GM18505 (cell line): ENCODE measurements at regions not wholly inside any gene's neighbourhood (a gene's known extent, or its start where the extent isn't known, plus 50 kb on each side); places are given as distances from the start of the nearest gene placed in this dataset.

Experiments
- ATAC-seq: cut with Tn5 transposase; IDR thresholded peaks from one replicate; pipeline ENCODE4 v1.9.1; 2021; ENCODE audit not compliant: unreplicated experiment
- POLR2A ChIP-seq: IDR thresholded peaks from 4 replicates; pipeline ENCODE4 v1.6.1; 2011; ENCODE audit warnings: borderline replicate concordance; ENCODE audit not compliant: insufficient read depth, insufficient read length; ENCODE audit errors: extremely low read depth

- ATAC-seq: no peak
- TF ChIP-seq POLR2A: no peak
Observed at GRCh38 chr9:91036356-91036755, 234.7 kb downstream of the SYK start.

DNA sequence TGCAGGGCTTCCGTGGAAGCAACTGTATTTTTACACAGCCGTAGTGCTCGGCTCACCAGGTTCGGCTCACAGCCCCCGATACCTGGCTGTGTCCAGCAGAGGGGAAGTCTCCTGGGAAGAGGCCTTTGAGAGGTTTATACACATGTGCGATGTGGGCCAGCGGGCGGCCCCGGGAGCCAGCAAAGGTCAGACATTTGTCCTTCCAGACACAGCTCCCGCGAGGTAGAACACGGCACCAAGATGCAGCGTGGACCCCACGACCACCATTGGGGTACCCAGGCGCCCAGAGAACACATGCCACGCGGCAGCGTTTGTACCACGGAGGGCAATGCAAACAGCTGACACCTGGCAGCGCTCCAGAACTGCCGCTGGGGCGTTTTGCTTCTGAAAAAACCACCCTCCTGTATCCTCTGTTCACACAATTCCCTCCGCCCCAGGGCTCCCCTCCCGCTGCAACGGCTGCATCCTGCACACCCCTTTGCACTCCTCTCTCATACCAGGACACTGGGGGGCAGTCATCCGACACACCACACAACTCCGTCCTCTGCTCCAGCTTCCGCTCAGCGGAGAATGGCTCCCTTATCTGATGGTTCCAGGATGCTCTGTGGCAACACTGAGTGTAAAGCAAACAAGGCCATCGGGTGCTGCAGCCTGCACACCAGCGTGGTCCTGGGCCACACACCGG, 235.3 kb downstream of the SYK start:
- no peak for TF ChIP-seq POLR2A
- ATAC-seq: no peak

- ATAC-seq: no peak
- TF ChIP-seq POLR2A: no peak
Observed at GRCh38 chr9:91037511-91038482, 236.2 kb downstream of the SYK start.

DNA sequence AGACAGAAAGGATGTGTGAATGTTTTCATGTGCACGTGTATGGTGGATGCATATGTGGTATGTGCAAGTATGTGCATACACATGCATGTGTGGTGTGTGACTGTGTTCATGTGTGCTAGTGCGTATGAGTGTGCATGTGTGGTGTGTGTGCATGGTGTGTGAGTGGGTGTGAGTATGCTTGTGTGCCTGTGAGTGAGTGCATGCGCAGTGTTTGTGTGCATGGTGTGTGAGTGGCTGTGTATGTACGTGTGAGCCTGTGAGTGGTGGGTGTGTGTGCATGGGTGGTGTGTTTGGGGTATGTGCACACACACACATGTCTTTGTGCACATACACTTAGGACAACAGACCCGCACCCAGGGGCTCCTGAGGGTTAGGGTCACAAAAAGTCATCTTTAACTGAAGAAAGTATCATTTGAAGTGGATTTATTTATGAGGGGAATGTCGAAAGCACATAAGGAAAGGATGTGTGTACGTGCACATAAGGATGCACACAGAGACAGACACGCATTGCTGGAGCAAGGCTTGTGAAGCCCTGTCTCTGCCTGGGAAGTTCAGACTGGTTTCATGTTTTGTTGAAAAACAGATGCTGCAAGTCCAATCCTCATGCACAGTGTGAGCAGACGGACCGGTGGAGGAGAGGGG, 237.0 kb downstream of the SYK start:
- no peak for ATAC-seq
- no peak for TF ChIP-seq POLR2A

DNA sequence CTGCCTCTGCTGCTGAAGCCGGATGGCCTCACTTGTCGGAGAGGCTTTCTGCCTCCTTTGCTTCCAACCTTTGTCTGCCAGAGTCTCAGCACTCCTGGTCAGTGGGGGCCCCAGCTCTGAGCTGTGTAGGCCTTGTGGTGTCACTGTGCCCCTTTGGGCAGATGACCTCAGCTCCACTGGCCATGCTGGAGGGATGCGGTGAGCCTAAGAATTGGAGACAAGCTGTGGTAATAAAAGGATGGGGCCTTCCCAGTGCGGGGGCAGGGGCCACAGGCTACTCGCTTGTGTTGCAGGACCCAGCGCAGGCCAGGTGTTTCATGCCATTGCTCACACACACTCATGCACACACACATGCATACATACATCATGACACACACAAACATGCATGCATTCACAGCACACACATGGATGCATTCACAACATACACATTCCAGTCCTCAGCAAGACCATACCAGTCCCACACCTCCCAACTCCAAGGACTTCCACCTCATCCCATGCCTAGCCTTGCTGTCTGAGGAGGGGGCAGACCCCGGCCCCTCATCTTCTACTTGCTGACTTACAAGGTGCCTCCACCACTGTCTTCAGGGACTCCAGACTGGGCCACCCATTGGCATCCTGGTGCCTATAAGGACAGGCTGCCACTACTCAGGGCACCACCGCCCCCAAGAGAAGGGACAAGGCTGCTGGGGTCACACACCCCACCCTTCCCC, 237.7 kb downstream of the SYK start:
- no peak for TF ChIP-seq POLR2A
- ATAC-seq: no peak

GRCh38 chr9:91039835-91040140, 238.2 kb downstream of the SYK start:
- no peak for TF ChIP-seq POLR2A
- no peak for ATAC-seq

DNA sequence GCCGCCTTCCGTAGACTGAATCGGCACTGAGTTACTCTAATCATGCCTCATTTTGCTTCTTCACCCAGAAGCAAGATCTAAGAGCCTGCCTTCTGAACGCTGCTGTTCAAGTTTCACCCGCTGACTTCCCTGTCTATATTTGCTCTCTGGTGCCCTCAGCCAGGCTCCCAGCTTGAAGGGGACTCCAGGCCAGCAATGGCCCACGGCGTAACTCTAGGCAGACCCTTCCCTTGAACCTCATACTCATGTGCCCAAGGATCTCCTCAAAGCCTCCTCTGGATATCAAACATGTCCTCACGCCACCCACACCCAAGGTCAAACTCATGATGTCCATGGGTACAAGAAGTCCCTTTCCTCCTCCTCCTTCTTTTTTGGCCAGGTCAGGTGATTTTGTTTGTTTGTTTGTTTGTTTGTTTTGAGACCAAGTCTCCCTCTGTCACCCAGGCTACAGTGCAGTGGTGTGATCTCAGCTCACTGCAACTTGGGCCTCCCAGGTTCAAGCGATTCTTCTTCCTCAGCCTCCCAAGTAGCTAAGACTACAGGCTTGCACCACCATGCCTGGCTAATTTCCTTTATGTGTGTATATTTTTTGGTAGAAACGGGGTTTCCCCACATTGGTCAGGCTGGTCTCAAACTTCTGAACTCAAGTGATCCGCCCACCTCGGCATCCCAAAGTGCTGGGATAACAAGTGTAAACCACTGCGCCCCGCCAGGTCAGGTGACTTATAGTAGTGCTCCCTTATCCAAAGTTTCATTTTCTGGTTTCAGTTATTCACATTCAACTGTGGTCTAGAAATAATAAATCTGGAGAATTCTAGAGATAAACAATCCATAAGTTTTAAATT, 239.0 kb downstream of the SYK start:
- no peak for ATAC-seq
- TF ChIP-seq POLR2A: no peak

DNA sequence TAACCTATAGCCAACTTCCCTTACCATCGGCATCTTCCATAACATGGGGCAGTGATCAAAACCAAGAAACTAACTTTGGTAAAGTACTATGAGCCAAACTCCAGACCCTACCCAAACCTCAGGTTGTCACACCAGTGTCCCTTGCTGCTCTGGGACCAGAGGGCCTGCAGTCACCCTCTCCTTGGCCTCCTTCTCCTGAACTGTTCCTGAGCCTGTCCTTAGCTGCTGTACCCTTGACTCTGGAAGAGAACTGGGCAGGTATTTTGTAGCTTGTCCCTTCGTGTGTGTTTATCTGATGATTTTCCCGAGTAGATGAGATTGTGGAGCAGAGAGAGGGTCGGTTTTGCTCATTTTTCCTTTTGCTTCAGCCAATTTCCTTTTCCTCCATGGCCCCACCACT, 240.4 kb downstream of the SYK start:
- no peak for ATAC-seq
- no peak for TF ChIP-seq POLR2A

DNA sequence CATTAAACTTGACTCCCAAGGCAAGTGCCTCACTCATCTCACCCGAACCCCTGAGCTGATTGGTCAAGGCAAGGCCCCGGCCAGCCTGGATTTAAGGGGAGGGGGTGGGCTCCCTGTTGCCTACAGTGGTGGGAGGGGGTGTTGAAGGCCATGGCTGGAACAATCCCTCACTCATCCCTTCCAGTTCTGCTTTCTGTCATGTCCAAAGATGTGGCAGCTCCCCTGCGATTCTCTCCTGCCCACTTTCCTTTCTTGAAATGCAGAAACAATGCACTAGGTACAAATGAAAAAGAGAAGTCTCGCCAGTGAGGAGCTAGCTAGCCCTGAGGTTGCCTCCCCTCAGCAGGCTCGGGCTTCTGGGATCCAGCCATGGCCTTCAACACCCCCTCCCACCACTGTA, 240.9 kb downstream of the SYK start:
- ATAC-seq: no peak
- TF ChIP-seq POLR2A: no peak

DNA sequence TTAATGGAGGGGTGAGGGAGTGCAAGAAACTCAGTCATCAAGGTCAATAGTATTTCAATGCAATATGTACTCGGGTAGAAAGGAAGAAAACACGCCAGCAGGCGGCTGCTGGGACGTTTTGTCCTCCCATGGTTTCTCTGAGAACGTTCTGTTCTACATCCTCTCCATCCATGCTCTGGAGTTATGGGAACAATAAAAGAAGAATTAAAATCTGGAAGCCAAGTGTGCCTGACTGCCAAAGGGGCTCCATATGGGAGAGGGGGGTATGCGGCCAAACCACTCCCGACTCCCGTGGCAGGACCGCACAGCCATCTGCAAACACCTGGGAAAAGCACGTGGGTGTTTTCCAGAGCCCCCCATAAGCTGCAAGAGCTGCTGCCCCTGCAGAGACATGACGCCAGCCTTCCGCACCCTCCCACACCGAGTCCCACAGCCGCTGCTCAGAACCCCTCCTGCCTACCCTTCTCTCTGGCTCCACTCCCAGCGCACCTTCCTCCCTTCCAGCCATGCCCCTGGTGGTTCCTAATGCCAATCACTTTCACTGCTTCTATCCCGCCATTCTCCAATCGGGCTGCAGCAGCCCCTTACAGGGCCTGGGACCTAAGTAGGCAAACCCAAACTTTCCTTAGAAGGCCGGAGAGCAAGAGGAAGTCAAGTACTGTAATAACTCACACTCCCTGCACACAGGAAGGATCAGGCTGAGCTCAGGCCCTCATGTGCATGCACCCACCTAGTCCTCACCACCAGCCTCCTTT, 241.6 kb downstream of the SYK start:
- TF ChIP-seq POLR2A: no peak
- no peak for ATAC-seq

GRCh38 chr9:91043811-91044175, 242.2 kb downstream of the SYK start:
- ATAC-seq: no peak
- no peak for TF ChIP-seq POLR2A

GRCh38 chr9:91044354-91044753, 242.7 kb downstream of the SYK start:
- no peak for ATAC-seq
- TF ChIP-seq POLR2A: no peak

DNA sequence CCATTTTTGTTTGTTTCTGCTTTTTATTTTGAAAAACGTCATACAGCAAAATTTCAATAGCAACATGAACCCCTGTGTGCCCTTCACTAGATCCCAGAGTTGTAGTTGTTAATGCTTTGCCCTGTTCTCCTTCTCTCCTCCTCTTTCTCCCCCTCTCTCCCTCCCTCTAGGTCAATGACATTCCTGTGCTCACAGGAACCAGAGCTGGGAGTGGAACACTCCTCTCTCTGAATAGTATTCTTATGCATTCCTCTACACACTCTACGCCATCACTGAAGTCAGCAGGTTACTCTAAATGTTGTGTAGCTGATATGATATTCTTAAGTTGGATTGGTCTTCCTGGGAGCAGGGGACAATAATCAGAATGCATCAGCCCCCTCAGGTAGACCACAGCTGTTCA, 243.4 kb downstream of the SYK start:
- no peak for ATAC-seq
- TF ChIP-seq POLR2A: no peak

DNA sequence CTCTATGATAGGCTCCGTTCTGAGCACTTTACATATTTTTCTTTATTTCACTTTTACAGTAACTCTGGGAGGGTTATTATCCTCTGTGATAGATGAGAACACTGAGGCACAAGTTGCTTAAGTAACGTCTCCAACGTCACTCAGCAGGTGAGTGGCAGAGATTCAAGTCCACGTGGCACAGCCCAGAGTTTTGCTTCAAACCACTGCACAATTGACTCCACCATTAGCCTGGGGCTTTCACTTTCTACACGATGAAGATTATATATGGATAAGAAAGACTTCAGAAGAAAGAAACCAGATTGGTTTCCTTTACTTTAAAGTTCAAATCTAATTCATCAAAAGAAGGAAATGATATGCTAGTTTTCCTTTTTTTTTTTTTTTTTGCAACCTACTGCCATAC, 245.9 kb downstream of the SYK start:
- no peak for TF ChIP-seq POLR2A
- ATAC-seq: no peak
